Muscle layer of duodenum (tissue), 2 donors: ENCODE measurements at regions not wholly inside any gene's neighbourhood (a gene's known extent, or its start where the extent isn't known, plus 50 kb on each side); places are given as distances from the start of the nearest gene placed in this dataset.

Experiments used
- H3K27ac ChIP-seq: one replicate; pipeline ENCODE4 v1.7.0; 2013; ENCODE audit warnings: mild to moderate bottlenecking, low read length
- H3K27me3 ChIP-seq: one replicate; pipeline ENCODE4 v1.7.0; 2013; ENCODE audit warnings: low read depth, mild to moderate bottlenecking, control low read depth, low read length
- H3K36me3 ChIP-seq, 2 donors: one replicate each; pipeline ENCODE4 v1.7.0; 2013; ENCODE audit warnings: low read length in 2 of 2, control low read depth in 1 of 2, mild to moderate bottlenecking in 1 of 2; ENCODE audit not compliant: insufficient read depth in 2 of 2, control insufficient read depth in 1 of 2
- H3K4me1 ChIP-seq, 2 donors: one replicate each; pipeline ENCODE4 v1.7.0; 2013; ENCODE audit warnings: low read length in 2 of 2, mild to moderate bottlenecking in 2 of 2, control low read depth in 1 of 2, moderate library complexity in 1 of 2; ENCODE audit not compliant: insufficient read depth in 2 of 2, control insufficient read depth in 1 of 2
- H3K4me3 ChIP-seq, 2 donors: one replicate each; pipeline ENCODE4 v1.7.0; 2013; ENCODE audit warnings: low read length in 2 of 2, low read depth in 1 of 2, mild to moderate bottlenecking in 1 of 2
- H3K9me3 ChIP-seq, 2 donors: one replicate each; pipeline ENCODE4 v1.7.0; 2013; ENCODE audit warnings: low read length in 2 of 2, control low read depth in 1 of 2, mild to moderate bottlenecking in 1 of 2; ENCODE audit not compliant: control insufficient read depth in 1 of 2
- donor health status: healthy.

GRCh38 chr12:83214185-83214584 lies 527.5 kb downstream of the TMTC2 start:
- H3K4me3 ChIP-seq, result no peak overlapping the region
- H3K9me3 ChIP-seq, result no peaks in the 10 kb centered on the region
- no peaks in the 10 kb centered on the region for H3K36me3 ChIP-seq
- no peaks in the 10 kb centered on the region for H3K4me1 ChIP-seq
- no peaks in the 10 kb centered on the region for H3K27me3 ChIP-seq
- no peak overlapping the region for H3K27ac ChIP-seq

GRCh38 chr12:83210933-83211332 lies 524.2 kb downstream of the TMTC2 start:
- no peaks in the 10 kb centered on the region for H3K9me3 ChIP-seq
- H3K27ac ChIP-seq, result no peak overlapping the region
- no peak overlapping the region for H3K4me3 ChIP-seq
- no peaks in the 10 kb centered on the region for H3K27me3 ChIP-seq
- H3K36me3 ChIP-seq, result no peaks in the 10 kb centered on the region
- no peaks in the 10 kb centered on the region for H3K4me1 ChIP-seq

- Histone ChIP-seq H3K27me3 (no peaks in the 10 kb centered on the region), H3K27ac (no peak overlapping the region), H3K36me3 (no peaks in the 10 kb centered on the region), H3K9me3 (no peaks in the 10 kb centered on the region), H3K4me1 (no peaks in the 10 kb centered on the region), H3K4me3 (no peak overlapping the region)
Observed at GRCh38 chr12:83199069-83199468, 512.4 kb downstream of the TMTC2 start.

- Histone ChIP-seq H3K27me3 (no peaks in the 10 kb centered on the region), H3K4me1 (no peaks in the 10 kb centered on the region), H3K36me3 (no peaks in the 10 kb centered on the region), H3K9me3 (no peaks in the 10 kb centered on the region), H3K4me3 (no peak overlapping the region), H3K27ac (no peak overlapping the region)
Observed at GRCh38 chr12:83198291-83199015, 511.7 kb downstream of the TMTC2 start.

- H3K27me3 ChIP-seq, result no peaks in the 10 kb centered on the region
- H3K27ac ChIP-seq, result no peak overlapping the region
- H3K9me3 ChIP-seq, result no peaks in the 10 kb centered on the region
- H3K4me1 ChIP-seq, result no peaks in the 10 kb centered on the region
- no peak overlapping the region for H3K4me3 ChIP-seq
- H3K36me3 ChIP-seq, result no peaks in the 10 kb centered on the region
Observed at GRCh38 chr12:83197483-83197914, 510.8 kb downstream of the TMTC2 start.

- Histone ChIP-seq H3K27me3 (no peaks in the 10 kb centered on the region), H3K27ac (no peak overlapping the region), H3K4me3 (no peak overlapping the region), H3K36me3 (no peaks in the 10 kb centered on the region), H3K9me3 (no peaks in the 10 kb centered on the region), H3K4me1 (no peaks in the 10 kb centered on the region)
Observed at GRCh38 chr12:83196694-83197350, 510.1 kb downstream of the TMTC2 start.

GRCh38 chr12:83190631-83191390 lies 504.1 kb downstream of the TMTC2 start:
- H3K4me1 ChIP-seq, result peaks cover 0 to 3% of the 10 kb centered on the region in 2 donors
- no peaks in the 10 kb centered on the region for H3K9me3 ChIP-seq
- H3K27ac ChIP-seq, result no peak overlapping the region
- no peaks in the 10 kb centered on the region for H3K36me3 ChIP-seq
- H3K27me3 ChIP-seq, result no peaks in the 10 kb centered on the region
- no peak overlapping the region for H3K4me3 ChIP-seq

- peaks cover 0 to 3% of the 10 kb centered on the region in 2 donors for H3K4me1 ChIP-seq
- H3K4me3 ChIP-seq, result no peak overlapping the region
- no peaks in the 10 kb centered on the region for H3K9me3 ChIP-seq
- no peaks in the 10 kb centered on the region for H3K27me3 ChIP-seq
- H3K27ac ChIP-seq, result no peak overlapping the region
- no peaks in the 10 kb centered on the region for H3K36me3 ChIP-seq
Observed at GRCh38 chr12:83186419-83186818, 499.7 kb downstream of the TMTC2 start.

- no peaks in the 10 kb centered on the region for H3K4me1 ChIP-seq
- H3K36me3 ChIP-seq, result no peaks in the 10 kb centered on the region
- H3K27ac ChIP-seq, result no peak overlapping the region
- no peaks in the 10 kb centered on the region for H3K9me3 ChIP-seq
- H3K4me3 ChIP-seq, result no peak overlapping the region
- no peaks in the 10 kb centered on the region for H3K27me3 ChIP-seq
Observed at GRCh38 chr12:83185241-83185640, 498.5 kb downstream of the TMTC2 start.
